Nephron progenitor cell (in vitro differentiated cells): ENCODE measurements at regions not wholly inside any gene's neighbourhood (a gene's known extent, or its start where the extent isn't known, plus 50 kb on each side); places are given as distances from the start of the nearest gene placed in this dataset.
A peak's percentile ranks its signal among the peaks of the same experiment; 100 is the strongest.

Source experiments
- DNase-seq: peaks from one replicate; pipeline ENCODE4 v3.0.0; 2021
- H3K27ac Mint-ChIP-seq: 2 replicates; pipeline ENCODE4 v1.8.0; 2021; ENCODE audit warnings: mild to moderate bottlenecking, moderate library complexity, mixed read lengths
- H3K27me3 Mint-ChIP-seq: 2 replicates; pipeline ENCODE4 v1.8.0; 2021; ENCODE audit warnings: mild to moderate bottlenecking, low read depth, mixed read lengths; ENCODE audit not compliant: poor library complexity
- H3K36me3 Mint-ChIP-seq: 2 replicates; pipeline ENCODE4 v1.8.0; 2021; ENCODE audit warnings: low read depth, mixed read lengths
- H3K4me1 Mint-ChIP-seq: 2 replicates; pipeline ENCODE4 v1.8.0; 2021; ENCODE audit warnings: mixed read lengths
- H3K4me3 Mint-ChIP-seq: 2 replicates; pipeline ENCODE4 v1.8.0; 2021; ENCODE audit warnings: mild to moderate bottlenecking, moderate library complexity, mixed read lengths
- H3K9me3 Mint-ChIP-seq: 2 replicates; pipeline ENCODE4 v1.8.0; 2021; ENCODE audit warnings: mild to moderate bottlenecking, moderate library complexity, mixed read lengths
- TF ChIP-seq, protein P1 (sequence below): fragments of 200-600 bp; sonication (generic); IDR thresholded peaks from 2 replicates; pipeline ENCODE4 v1.5.0; 2021; ENCODE audit warnings: antibody characterized with exemption

DNA sequence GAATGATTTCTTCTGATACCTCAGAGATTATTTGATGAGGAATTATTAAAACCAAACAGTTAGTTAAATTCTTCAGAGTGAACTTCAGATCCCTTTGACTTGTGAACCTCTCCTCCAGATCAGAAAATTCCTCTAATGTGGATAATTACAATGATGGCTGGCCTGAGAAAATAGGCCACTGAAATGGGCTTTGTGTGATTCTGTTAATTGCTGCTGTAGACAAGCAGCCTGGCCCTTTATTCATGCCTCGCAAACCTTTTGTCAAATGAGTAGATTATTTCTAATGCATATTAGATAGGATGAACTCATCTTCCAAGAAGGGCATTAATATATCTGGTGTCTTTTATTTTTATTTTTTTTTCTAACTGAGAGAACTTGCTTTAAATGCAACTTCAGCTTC lies 855.2 kb downstream of the TLE4 start:
- Mint-ChIP-seq H3K27ac (no peak overlapping the region), H3K4me1 (peaks cover 5% of the 10 kb centered on the region), H3K9me3 (peaks cover 20% of the 10 kb centered on the region), H3K27me3 (peaks cover 3% of the 10 kb centered on the region), H3K4me3 (no peak overlapping the region), H3K36me3 (no peaks in the 10 kb centered on the region)
- no peak for DNase-seq
- TF ChIP-seq, protein P1, sequence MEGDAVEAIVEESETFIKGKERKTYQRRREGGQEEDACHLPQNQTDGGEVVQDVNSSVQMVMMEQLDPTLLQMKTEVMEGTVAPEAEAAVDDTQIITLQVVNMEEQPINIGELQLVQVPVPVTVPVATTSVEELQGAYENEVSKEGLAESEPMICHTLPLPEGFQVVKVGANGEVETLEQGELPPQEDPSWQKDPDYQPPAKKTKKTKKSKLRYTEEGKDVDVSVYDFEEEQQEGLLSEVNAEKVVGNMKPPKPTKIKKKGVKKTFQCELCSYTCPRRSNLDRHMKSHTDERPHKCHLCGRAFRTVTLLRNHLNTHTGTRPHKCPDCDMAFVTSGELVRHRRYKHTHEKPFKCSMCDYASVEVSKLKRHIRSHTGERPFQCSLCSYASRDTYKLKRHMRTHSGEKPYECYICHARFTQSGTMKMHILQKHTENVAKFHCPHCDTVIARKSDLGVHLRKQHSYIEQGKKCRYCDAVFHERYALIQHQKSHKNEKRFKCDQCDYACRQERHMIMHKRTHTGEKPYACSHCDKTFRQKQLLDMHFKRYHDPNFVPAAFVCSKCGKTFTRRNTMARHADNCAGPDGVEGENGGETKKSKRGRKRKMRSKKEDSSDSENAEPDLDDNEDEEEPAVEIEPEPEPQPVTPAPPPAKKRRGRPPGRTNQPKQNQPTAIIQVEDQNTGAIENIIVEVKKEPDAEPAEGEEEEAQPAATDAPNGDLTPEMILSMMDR: no peak

- DNase-seq: no peak
- Mint-ChIP-seq H3K4me3 (no peak overlapping the region), H3K27me3 (peaks cover 4% of the 10 kb centered on the region), H3K36me3 (peaks cover 27% of the 10 kb centered on the region), H3K27ac (no peak overlapping the region), H3K4me1 (no peaks in the 10 kb centered on the region), H3K9me3 (peaks cover 73% of the 10 kb centered on the region)
- TF ChIP-seq, protein P1: no peak
Measured at GRCh38 chr9:80417211-80417773, 845.5 kb downstream of the TLE4 start.

DNA sequence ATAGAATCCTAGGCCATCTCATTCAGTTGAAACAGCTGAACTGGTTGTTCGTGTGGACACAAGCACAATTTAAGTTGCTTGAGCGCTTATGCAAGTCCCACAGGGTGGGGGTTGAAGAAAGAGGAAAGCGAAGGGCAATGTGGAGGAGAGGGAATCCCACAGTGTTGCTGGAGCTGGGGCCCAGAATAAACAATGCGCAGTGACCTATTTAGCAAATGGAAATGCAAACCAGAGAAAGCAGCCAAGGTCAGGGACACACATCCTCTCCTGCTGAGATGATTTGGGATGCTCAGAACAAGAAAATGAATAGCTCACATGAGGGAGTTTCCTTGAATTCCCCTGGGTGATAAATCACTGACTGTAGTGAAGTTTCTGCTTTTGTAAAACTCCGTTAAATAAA lies 838.3 kb downstream of the TLE4 start:
- H3K4me1 Mint-ChIP-seq: peaks cover 41% of the 10 kb centered on the region
- peaks cover 49% of the 10 kb centered on the region for H3K9me3 Mint-ChIP-seq
- H3K4me3 Mint-ChIP-seq: peak overlapping the region; percentile 18
- peak; percentile 47 for DNase-seq
- TF ChIP-seq, protein P1: no peak
- peaks cover 3% of the 10 kb centered on the region for H3K27me3 Mint-ChIP-seq
- H3K36me3 Mint-ChIP-seq: peaks cover 30% of the 10 kb centered on the region
- H3K27ac Mint-ChIP-seq: peak overlapping the region; percentile 73

DNA sequence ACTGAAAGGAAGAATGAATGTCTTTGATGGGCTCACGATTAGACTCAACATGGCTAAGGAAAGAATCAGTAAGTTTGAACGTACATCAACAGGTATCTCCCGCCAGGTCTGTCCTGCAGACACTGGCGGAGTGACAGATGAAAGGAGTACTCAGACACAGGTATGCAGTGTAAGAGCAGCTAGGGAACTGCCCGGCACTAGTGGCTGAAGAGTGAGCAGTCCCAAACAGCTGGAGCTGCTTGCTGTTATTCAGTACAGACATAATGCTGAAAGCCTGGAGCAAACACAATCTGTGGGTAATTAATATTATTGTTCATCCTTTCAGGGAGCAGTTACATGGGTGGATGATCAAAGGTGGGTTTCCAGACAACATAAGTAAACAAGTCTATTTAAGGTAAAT lies 835.5 kb downstream of the TLE4 start:
- no peak overlapping the region for H3K4me3 Mint-ChIP-seq
- peaks cover 45% of the 10 kb centered on the region for H3K9me3 Mint-ChIP-seq
- TF ChIP-seq, protein P1: no peak
- DNase-seq: no peak
- peaks cover 41% of the 10 kb centered on the region for H3K4me1 Mint-ChIP-seq
- no peak overlapping the region for H3K27ac Mint-ChIP-seq
- peaks cover 30% of the 10 kb centered on the region for H3K36me3 Mint-ChIP-seq
- H3K27me3 Mint-ChIP-seq: peaks cover 3% of the 10 kb centered on the region

DNA sequence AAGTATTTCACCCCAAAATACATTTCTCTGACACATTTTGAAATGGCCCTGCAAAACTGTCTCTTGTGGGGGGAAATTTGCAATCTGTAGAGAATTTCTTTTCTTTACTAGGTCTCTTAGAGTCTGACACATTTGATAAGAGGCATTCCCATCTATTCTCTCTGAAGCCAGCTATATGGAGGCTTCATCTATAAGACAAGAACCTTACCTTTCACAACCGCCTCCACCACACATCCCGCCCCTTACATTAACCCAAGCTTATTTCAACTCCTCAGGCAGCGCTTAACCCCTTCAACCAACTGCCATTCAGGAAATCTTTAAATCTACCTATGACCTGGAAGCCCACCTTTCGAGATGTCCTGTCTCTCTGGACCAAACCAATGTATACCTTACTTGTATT lies 829.5 kb downstream of the TLE4 start:
- Mint-ChIP-seq H3K36me3 (peaks cover 3% of the 10 kb centered on the region), H3K4me3 (no peak overlapping the region), H3K27me3 (peaks cover 3% of the 10 kb centered on the region), H3K9me3 (peaks cover 20% of the 10 kb centered on the region), H3K4me1 (peaks cover 4% of the 10 kb centered on the region), H3K27ac (no peak overlapping the region)
- no peak for DNase-seq
- TF ChIP-seq, protein P1: no peak

DNA sequence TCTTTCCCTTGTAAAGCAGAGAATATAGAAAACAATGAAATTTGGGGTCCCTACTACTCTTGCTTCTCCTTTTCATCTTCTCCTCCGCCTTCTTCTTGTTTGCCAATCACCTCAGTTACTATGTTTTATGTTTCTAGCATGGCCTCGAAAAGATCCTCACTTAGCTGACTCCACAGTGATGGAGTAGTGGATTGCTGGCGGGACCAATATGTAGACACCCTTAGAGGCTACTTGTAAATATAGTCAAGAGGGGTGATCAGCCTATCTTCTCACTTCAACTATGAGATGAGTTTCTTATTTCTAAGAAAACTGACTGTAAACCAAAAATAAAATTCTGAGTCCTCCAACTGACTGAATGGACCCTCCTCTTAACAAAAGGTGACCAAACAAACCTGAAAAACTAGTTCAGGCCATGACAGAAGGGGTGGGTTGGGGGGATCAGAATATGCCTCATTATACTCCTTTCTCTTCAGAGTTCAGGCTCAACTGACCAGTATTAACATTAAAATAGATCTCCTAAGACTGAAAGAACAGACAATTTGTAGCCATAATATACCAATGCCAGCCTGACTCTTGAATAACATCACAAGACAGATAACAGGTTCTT lies 829.0 kb downstream of the TLE4 start:
- peaks cover 15% of the 10 kb centered on the region for H3K9me3 Mint-ChIP-seq
- H3K27ac Mint-ChIP-seq: no peak overlapping the region
- H3K36me3 Mint-ChIP-seq: no peaks in the 10 kb centered on the region
- TF ChIP-seq, protein P1: no peak
- peaks cover 3% of the 10 kb centered on the region for H3K27me3 Mint-ChIP-seq
- peaks cover 4% of the 10 kb centered on the region for H3K4me1 Mint-ChIP-seq
- DNase-seq: no peak
- no peak overlapping the region for H3K4me3 Mint-ChIP-seq
